ENCODE measurements at regions not wholly inside any gene's neighbourhood (a gene's known extent, or its start where the extent isn't known, plus 50 kb on each side); places are given as distances from the start of the nearest gene placed in this dataset.

DNA sequence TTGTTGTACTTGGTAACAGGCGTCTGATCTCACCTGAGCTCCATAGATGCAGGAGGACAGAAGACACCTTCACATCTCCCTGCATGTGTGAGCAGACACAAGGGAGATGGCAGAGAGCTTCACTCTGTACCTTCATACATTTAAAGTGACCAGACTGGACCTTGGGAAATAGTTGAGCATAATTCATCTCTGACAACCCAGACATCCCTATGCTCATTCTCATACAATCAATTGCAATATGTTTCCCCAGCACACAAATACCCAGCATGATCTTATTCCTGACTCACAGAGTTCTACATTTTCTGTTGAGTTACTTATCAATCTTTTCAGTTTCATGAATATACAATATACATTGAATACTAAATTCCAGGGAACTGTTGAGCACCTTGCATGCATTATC lies 488.2 kb upstream of the API5 start:
- TF ChIP-seq, protein P1, sequence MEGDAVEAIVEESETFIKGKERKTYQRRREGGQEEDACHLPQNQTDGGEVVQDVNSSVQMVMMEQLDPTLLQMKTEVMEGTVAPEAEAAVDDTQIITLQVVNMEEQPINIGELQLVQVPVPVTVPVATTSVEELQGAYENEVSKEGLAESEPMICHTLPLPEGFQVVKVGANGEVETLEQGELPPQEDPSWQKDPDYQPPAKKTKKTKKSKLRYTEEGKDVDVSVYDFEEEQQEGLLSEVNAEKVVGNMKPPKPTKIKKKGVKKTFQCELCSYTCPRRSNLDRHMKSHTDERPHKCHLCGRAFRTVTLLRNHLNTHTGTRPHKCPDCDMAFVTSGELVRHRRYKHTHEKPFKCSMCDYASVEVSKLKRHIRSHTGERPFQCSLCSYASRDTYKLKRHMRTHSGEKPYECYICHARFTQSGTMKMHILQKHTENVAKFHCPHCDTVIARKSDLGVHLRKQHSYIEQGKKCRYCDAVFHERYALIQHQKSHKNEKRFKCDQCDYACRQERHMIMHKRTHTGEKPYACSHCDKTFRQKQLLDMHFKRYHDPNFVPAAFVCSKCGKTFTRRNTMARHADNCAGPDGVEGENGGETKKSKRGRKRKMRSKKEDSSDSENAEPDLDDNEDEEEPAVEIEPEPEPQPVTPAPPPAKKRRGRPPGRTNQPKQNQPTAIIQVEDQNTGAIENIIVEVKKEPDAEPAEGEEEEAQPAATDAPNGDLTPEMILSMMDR (IDR thresholded peaks at IDR 0.05; ENCODE audit: low read depth, low read length) = no peak
- TF ChIP-seq EZH2phosphoT487 (IDR thresholded peaks at IDR 0.05; ENCODE audit: low read depth) = no peak

Measured in OCI-LY3 (cell line).